GM06990 (cell line): ENCODE measurements at regions not wholly inside any gene's neighbourhood (a gene's known extent, or its start where the extent isn't known, plus 50 kb on each side); places are given as distances from the start of the nearest gene placed in this dataset.

Experiments used
- DNase-seq: peaks from one replicate; pipeline ENCODE4 v3.0.0-alpha.2; 2011; ENCODE audit not compliant: insufficient read length; ENCODE audit errors: extremely low read depth
- H3K27me3 ChIP-seq: replicated peaks from 2 replicates; pipeline ENCODE4 v1.6.0; 2011; ENCODE audit warnings: low read length; ENCODE audit not compliant: control insufficient read depth, insufficient read depth
- H3K36me3 ChIP-seq: 2 replicates; pipeline ENCODE4 v1.5.1; 2011; ENCODE audit warnings: low read length; ENCODE audit not compliant: control insufficient read depth, insufficient read depth
- H3K4me3 ChIP-seq: replicated peaks from 2 replicates; pipeline ENCODE4 v1.5.1; 2011; ENCODE audit warnings: low read depth, mild to moderate bottlenecking, control low read depth, low read length
- TF ChIP-seq, protein P1 (sequence below): IDR thresholded peaks from 2 replicates; pipeline ENCODE4 v1.5.1; 2011; ENCODE audit warnings: low read length, control low read depth, mild to moderate bottlenecking, inconsistent platforms; ENCODE audit not compliant: insufficient read depth, poor library complexity, severe bottlenecking

DNA sequence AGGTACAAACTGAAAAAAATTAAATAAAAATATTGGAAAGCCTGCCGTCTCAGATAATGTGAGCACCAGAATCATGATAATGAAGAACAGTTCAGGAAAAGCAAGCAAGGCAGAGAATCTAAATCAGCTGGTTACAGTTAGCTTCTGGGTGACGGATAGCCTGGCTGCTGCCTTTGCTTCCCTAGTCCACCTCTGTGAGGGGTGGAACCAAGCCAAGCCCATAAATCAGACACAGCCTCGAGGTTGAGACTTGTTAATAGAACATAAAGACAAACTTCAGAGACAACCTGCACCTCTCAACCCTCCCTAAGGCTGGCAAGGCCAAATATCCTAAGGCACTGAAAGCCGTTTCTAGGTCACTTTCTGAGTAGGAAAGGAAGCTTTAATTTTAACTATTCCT, 334.7 kb upstream of the SLC39A10 start:
- H3K36me3 ChIP-seq = no peaks in the 10 kb centered on the region
- DNase-seq = no peak
- no peaks in the 10 kb centered on the region for H3K27me3 ChIP-seq
- TF ChIP-seq, protein P1, sequence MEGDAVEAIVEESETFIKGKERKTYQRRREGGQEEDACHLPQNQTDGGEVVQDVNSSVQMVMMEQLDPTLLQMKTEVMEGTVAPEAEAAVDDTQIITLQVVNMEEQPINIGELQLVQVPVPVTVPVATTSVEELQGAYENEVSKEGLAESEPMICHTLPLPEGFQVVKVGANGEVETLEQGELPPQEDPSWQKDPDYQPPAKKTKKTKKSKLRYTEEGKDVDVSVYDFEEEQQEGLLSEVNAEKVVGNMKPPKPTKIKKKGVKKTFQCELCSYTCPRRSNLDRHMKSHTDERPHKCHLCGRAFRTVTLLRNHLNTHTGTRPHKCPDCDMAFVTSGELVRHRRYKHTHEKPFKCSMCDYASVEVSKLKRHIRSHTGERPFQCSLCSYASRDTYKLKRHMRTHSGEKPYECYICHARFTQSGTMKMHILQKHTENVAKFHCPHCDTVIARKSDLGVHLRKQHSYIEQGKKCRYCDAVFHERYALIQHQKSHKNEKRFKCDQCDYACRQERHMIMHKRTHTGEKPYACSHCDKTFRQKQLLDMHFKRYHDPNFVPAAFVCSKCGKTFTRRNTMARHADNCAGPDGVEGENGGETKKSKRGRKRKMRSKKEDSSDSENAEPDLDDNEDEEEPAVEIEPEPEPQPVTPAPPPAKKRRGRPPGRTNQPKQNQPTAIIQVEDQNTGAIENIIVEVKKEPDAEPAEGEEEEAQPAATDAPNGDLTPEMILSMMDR = no peak
- no peak overlapping the region for H3K4me3 ChIP-seq

DNA sequence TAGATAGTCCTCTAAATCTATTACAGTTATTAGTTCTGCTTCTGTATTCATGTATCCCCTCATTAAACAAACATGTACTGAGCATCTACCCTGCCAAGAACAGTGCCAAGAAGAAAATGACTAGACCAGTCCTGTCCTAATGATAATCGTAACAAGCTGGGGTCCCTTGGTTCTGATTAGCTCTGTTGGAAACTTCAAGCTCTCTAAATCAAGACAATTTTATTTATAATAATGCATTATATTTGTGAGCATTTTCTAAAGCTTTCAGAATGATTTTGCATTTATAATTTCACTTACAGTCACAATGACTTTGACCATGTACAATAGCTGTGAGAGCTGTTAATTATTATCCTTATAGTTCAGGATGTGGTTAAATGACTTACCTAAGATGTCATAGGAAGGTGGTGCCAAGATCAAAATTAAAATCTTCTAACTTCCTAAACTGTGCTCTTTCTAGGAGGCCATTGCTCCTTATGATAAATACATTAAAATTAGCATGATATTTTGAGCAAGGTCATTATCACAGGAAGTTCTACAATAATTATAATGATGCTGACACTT, 336.5 kb upstream of the SLC39A10 start:
- no peak for DNase-seq
- Histone ChIP-seq H3K27me3 (no peaks in the 10 kb centered on the region), H3K4me3 (no peak overlapping the region), H3K36me3 (no peaks in the 10 kb centered on the region)
- TF ChIP-seq, protein P1 = no peak

DNA sequence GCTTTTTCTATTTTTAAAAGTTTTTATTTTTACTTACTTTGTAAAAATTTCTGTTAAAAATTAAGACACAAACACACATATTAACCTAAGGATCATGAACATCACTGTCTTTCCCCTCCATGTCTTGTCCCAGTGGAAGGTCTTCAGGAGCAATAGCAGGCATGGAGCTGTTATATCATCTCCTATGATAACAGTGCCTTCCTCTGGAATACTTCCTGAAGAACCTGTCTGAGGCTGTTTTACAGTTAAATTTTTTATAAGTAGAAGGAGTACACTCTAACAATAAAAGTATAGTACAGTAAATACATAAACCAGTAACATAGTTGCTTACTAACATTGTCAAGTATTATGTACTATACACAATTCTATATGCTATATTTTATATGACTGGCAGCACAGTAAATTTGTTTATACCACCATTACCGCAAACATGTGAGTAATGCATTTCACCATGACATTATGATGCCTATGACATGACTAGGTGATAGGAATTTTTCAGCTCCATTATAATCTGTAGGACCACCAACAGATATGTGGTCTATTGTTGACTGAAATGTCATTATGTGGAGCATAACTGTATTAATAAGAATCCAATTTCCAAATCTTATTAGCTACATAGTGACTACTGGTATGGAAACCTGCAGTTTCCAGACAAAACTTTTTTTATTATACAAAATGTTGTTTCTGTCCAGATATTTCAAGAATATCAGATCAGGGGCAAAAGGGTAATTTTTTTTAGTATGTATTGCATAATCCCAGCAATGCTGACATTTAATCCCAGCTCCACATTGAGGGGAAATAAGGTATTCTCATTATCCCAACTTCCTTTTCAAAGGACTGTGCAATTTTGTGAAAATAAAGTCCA, 337.2 kb upstream of the SLC39A10 start:
- TF ChIP-seq, protein P1 = no peak
- H3K4me3 ChIP-seq = no peak overlapping the region
- no peak for DNase-seq
- H3K36me3 ChIP-seq = no peaks in the 10 kb centered on the region
- H3K27me3 ChIP-seq = no peaks in the 10 kb centered on the region

DNA sequence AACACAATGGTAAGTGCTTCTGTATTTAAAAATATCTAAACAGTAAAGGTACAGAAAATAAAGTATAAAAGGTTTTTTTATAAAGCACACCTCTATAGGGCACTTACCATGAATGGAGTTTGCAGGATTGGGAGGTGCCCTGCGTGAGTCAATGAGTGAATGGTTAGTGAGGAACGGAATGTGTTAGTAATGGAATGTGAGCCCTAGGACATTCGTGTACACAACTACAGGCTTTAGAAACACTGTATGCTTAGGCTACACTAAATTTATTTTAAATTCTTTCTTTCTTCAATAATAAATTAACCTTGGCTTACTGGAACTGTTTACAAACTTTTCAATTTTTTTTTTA, 337.9 kb upstream of the SLC39A10 start:
- TF ChIP-seq, protein P1 = no peak
- no peak overlapping the region for H3K4me3 ChIP-seq
- no peaks in the 10 kb centered on the region for H3K36me3 ChIP-seq
- DNase-seq = no peak
- no peaks in the 10 kb centered on the region for H3K27me3 ChIP-seq

DNA sequence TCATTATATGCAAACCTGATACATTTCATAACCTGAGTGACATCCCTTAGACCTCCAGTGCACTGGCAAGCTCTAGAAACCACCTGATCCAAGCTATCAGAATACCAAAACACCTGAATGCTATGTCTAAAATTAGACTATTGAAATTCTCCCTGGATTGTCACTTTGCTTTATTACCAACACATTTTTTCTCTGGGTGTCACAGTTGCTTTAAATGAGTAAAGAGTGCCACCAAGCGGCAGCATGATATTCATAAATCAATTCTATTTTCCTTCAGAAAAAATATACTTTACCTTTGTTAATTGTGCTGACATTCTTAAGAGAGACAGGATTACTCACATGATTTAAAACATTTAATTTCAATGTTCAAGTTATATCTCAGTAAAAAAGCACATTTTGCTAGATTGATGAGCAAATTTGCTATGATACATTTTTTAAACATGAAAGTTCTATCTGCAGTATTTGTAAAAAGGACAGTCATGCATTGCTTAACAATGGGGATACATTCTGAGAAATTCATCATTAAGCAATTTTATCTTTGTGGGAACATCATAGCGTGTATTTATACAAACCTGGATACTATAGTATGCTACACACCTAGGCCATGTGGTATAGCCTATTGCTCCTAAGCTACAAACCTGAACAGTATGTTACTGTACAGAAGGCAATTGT, 338.4 kb upstream of the SLC39A10 start:
- DNase-seq = no peak
- TF ChIP-seq, protein P1 = peak; percentile 38
- Histone ChIP-seq H3K36me3 (no peaks in the 10 kb centered on the region), H3K4me3 (no peak overlapping the region), H3K27me3 (no peaks in the 10 kb centered on the region)
